VCaP (cell line): ENCODE measurements at regions not wholly inside any gene's neighbourhood (a gene's known extent, or its start where the extent isn't known, plus 50 kb on each side); places are given as distances from the start of the nearest gene placed in this dataset.
"Not testable (repeated sequence)": the region's sequence is repeated elsewhere in the genome, so short reads cannot be mapped to it uniquely, and the experiment has no call there.

ENCODE experiments used
- H3K27ac ChIP-seq: fragments of 450-650 bp; 2 replicates; pipeline ENCODE4 v1.5.1; 2017
- TF ChIP-seq, protein P1 (sequence below): fragments of 450-650 bp; conservative IDR thresholded peaks from 2 replicates; pipeline ENCODE4 v1.5.1; 2017; ENCODE audit warnings: mild to moderate bottlenecking, moderate library complexity

DNA sequence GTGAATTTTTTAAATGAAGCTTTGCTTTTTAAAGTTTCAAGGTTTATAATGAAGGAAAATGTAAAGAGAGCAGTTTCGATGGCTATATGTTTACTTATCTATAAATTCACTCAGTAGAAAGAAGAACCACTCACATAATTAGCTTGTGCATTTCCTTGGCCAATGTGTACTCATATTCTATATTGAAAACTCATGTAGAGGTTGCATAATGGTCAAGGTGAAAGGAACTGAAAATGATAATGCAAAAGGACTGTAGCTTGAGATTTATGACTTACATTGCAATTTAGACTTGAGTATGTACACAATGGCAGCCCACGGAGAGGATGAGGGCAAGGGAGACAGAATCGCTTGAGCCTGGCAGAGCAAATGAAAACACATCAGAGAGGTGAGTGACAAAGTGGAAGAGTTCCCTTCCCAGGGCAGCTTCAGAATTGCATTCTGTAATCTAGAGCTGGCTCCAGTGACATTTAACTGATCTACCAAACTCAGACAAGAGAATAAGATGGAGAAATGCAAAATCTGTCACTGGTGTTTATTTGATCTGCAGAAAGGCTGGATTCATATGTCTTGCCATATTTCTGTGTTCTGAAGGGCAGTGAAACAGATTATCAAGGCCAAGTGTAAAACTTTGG, 191.8 kb downstream of the TMEM200A start:
- H3K27ac ChIP-seq: no peak overlapping the region
- TF ChIP-seq, protein P1, sequence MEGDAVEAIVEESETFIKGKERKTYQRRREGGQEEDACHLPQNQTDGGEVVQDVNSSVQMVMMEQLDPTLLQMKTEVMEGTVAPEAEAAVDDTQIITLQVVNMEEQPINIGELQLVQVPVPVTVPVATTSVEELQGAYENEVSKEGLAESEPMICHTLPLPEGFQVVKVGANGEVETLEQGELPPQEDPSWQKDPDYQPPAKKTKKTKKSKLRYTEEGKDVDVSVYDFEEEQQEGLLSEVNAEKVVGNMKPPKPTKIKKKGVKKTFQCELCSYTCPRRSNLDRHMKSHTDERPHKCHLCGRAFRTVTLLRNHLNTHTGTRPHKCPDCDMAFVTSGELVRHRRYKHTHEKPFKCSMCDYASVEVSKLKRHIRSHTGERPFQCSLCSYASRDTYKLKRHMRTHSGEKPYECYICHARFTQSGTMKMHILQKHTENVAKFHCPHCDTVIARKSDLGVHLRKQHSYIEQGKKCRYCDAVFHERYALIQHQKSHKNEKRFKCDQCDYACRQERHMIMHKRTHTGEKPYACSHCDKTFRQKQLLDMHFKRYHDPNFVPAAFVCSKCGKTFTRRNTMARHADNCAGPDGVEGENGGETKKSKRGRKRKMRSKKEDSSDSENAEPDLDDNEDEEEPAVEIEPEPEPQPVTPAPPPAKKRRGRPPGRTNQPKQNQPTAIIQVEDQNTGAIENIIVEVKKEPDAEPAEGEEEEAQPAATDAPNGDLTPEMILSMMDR: no peak

DNA sequence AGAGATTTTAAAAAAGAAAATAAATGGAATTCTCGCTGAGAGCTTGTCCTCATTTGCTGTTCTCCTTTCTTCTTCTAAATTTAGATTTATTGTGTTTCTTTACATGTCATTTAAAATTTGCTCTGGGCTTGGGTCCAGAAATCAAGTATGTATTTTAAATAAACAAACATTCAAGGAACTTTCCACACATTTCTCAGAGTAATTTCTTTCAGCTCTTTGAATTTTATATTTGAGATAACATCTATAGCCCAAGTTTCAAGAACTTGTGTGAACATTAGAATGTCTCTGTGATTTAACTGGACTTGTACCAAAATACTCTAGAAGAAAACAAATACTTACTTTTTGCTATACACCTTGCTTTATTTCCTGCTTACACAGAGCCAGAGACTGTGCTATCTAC, 192.3 kb downstream of the TMEM200A start:
- TF ChIP-seq, protein P1: no peak
- no peak overlapping the region for H3K27ac ChIP-seq

DNA sequence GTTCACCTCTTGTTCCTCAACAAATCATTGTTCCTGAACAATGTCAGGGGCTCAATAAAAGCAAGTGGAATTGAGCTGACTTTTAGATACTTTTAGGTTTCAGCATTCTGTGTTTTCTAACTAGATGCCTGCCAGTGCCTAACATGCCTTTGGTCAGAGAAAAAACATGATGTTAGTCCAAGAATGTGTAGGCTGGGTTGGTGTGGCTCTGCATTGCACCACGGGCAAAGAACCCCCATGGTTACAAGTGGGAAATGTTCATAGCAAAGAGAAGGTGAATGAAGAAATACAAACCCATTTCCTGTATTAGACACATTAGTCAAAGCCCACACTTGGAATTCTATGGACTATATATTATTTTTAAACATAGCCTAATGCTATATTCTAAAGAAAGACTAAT, 193.3 kb downstream of the TMEM200A start:
- TF ChIP-seq, protein P1: no peak

DNA sequence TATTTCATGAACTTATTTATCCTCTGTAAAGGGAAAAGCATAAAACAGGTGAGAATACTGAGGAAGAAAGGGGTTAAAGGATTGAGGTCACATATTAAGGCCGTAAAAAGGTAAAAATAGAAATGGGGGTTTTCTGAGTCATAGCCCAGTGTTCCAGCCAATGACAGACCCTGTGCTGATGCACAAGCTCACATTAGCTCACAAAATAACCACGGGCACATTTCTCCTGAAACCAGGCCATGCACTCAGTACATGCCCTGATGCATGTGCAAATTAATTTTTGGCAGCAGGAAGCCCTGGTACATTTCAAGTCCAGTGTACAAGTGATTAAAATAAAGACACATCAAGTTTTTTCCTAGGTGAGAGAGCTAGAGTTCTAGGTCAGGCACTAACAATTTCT, 194.4 kb downstream of the TMEM200A start:
- H3K27ac ChIP-seq: no peak overlapping the region
- TF ChIP-seq, protein P1: no peak

More for the DNA sequence above, 193.3 kb downstream of the TMEM200A start:
- no peak overlapping the region for H3K27ac ChIP-seq

DNA sequence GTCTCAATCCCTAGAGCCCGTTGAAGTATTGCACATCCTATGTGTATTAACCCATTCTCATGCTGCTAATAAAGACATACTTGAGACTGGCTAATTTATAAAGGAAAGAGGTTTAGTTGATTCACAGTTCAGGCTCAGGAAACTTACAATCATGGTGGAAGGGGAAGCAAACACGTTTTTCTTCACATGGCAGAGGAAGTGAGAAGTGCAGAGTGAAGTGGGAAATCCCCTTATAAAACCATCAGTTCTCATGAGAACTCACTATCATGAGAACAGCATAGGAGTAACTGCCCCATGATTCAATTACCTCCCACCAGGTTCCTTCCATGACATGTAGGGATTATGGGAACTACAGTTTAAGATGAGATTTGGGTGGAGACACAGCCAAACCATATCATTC, 195.3 kb downstream of the TMEM200A start:
- H3K27ac ChIP-seq: not testable (repeated sequence)

DNA sequence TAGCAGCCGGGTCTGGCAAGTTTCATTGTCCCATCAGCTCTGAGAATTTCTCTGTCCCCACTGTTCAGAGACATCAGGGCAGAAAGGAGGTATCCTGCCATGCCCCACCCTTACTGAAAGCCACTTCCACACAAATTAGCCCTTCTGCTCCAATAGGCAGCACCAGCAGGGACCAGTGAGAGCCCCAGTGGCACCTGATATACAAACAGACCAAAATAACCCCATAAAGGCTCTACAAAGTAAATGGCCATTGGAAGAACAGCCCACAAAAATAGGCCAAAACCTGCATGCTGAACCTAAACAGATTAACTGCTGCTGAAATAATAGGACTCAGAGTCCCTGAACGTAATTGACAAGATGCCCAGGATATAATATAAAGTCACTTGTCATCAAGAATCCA, 199.9 kb downstream of the TMEM200A start:
- TF ChIP-seq, protein P1: no peak
- H3K27ac ChIP-seq: no peak overlapping the region

DNA sequence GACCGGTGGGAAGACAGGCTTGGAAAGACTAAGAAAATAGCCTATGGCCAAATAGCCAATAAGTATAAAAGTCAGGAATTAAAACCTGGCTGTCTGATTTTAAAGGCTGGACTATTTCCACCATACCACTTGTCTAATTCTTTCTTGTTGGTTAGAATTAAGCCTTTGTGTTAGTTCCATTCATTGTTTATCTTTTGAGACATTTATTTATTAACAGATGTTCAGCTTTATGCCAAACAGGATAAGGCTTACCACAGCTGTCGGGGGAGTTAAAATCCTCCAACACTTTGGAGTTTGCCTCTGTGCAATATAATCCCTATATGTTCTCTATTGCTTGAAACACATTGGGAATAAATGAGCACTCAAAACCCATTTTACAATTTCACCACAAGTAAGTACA, 208.3 kb downstream of the TMEM200A start:
- TF ChIP-seq, protein P1: no peak

DNA sequence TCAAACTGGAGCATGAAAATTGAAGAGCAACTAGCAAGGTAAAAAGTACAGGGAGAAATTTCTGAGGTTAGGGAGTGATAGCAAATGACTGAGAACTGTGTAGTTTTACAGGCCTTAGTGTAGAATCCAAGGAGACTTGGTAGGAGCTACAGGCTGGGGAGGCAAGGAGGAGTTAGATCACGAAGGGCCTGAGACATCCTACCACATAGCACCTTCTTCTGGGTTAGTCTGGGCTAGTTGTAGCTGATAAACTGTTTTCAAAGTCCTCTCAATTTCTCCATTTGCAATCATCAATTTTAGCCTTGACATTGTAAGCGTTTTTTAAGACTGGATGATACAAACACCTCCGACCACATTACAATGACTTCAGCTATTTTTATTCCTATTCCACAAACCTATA, 209.7 kb downstream of the TMEM200A start:
- no peak overlapping the region for H3K27ac ChIP-seq
- TF ChIP-seq, protein P1: no peak

More for the DNA sequence above, 208.3 kb downstream of the TMEM200A start:
- H3K27ac ChIP-seq: no peak overlapping the region
